PC-9 (cell line): ENCODE measurements at regions not wholly inside any gene's neighbourhood (a gene's known extent, or its start where the extent isn't known, plus 50 kb on each side); places are given as distances from the start of the nearest gene placed in this dataset.

Experiments
- BruUV-seq: library from RNA; stranded (reverse); fragments of 400-500 nt; replicated peaks from 2 replicates; lab custom pipeline; 2021; lab: Mats Ljungman, UMichigan
- CTCF ChIA-PET: fragments of 300-600 bp; sonication (Branson Sonifier 250); formaldehyde crosslinking; loops from one replicate; lab custom pipeline; 2022; ENCODE audit warnings: antibody characterized with exemption; lab: Charles Lee
- POLR2A ChIA-PET: fragments of 300-600 bp; sonication (Branson Sonifier 250); formaldehyde crosslinking; loops from one replicate; lab custom pipeline; 2022; ENCODE audit warnings: antibody characterized with exemption; ENCODE audit not compliant: unreplicated experiment; lab: Charles Lee
- DNase-seq, 2 experiments: peaks; one replicate each; pipeline versions ENCODE4 v3.0.0 to v3.0.0-alpha.2; 2015 to 2022; ENCODE audit warnings: mixed read lengths in 1 of 2
- H2AFZ ChIP-seq: fragments of 200-600 bp; sonication (generic); 2 replicates; pipeline ENCODE4 v1.8.1; 2017; ENCODE audit warnings: antibody characterized with exemption
- H3F3A ChIP-seq: fragments of 200-600 bp; sonication (generic); 2 replicates; pipeline ENCODE4 v1.8.1; 2017; ENCODE audit warnings: antibody characterized with exemption, mild to moderate bottlenecking, low read depth; ENCODE audit not compliant: insufficient read depth
- H3K27ac ChIP-seq: fragments of 200-600 bp; sonication (generic); 2 replicates; pipeline ENCODE4 v1.6.1; 2016; ENCODE audit warnings: mixed run types
- H3K27me3 ChIP-seq: fragments of 200-600 bp; sonication (generic); 2 replicates; pipeline ENCODE4 v1.6.1; 2016; ENCODE audit warnings: low read depth, mixed run types; ENCODE audit not compliant: insufficient read depth
- H3K36me3 ChIP-seq: fragments of 200-600 bp; sonication (generic); 2 replicates; pipeline ENCODE4 v1.6.1; 2016; ENCODE audit warnings: low read depth, mixed run types
- H3K4me1 ChIP-seq: fragments of 200-600 bp; sonication (generic); replicated peaks from 2 replicates; pipeline ENCODE4 v1.6.1; 2016; ENCODE audit warnings: mixed run types; ENCODE audit not compliant: insufficient read depth
- H3K4me2 ChIP-seq: fragments of 200-600 bp; sonication (generic); 2 replicates; pipeline ENCODE4 v1.6.1; 2017; ENCODE audit warnings: mixed run types
- H3K4me3 ChIP-seq: fragments of 200-600 bp; sonication (generic); 2 replicates; pipeline ENCODE4 v1.6.1; 2016; ENCODE audit warnings: mixed run types
- H3K79me2 ChIP-seq: fragments of 200-600 bp; sonication (generic); 2 replicates; pipeline ENCODE4 v1.6.1; 2017; ENCODE audit warnings: low read depth, mixed run types
- H3K9me2 ChIP-seq: fragments of 200-600 bp; sonication (generic); 2 replicates; pipeline ENCODE4 v1.8.1; 2017; ENCODE audit warnings: mild to moderate bottlenecking; ENCODE audit not compliant: insufficient read depth
- H3K9me3 ChIP-seq: fragments of 200-600 bp; sonication (generic); 2 replicates; pipeline ENCODE4 v1.8.1; 2016; ENCODE audit warnings: low read depth; ENCODE audit not compliant: insufficient read depth
- H4K20me1 ChIP-seq: fragments of 200-600 bp; sonication (generic); 2 replicates; pipeline ENCODE4 v1.8.1; 2017; ENCODE audit not compliant: insufficient read depth
- CTCF ChIP-seq: fragments of 200-600 bp; sonication (generic); conservative IDR thresholded peaks from 2 replicates; pipeline ENCODE4 v1.6.1; 2017; ENCODE audit warnings: mixed run types, antibody characterized with exemption, mild to moderate bottlenecking, moderate library complexity
- EZH2 ChIP-seq: fragments of 200-600 bp; sonication (generic); IDR thresholded peaks from 2 replicates; pipeline ENCODE4 v1.8.0; 2017; ENCODE audit warnings: antibody characterized with exemption, low read depth
- intact Hi-C: fragments of 100-400 bp; cut with micrococcal nuclease; formaldehyde crosslinking; loops from one replicate; pipeline ENCODE4 v1.10.0; 2022; ENCODE audit not compliant: unreplicated experiment

DNA sequence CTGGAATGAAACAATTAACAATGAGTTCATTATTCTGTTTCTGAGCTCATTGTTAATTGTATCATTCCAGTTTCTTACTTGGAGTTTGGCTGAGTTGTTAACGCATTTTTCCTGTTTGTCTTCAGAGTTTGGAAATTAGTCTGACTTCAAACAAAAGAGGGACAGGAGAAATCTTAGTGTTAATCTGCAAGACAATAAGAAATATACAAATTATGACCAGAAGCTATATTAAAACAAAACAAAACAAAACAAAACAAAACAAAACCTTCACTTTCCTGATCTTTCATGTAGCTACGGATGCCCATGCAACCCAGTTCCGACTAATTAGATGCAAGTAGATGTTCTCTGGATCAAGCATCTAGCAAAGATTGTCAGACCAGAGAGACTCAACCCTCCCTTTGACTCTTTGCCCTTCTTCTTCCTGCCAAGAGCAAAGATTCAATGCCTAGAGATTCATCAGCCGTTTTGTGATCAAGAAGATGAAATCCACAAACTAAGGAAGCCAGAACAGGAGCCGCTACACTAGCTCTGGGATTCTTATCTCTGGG lies 686.2 kb upstream of the FSHR start:
- Histone ChIP-seq H3K9me3 (no peaks in the 10 kb centered on the region), H3F3A (no peaks in the 10 kb centered on the region), H3K79me2 (no peaks in the 10 kb centered on the region), H4K20me1 (no peaks in the 10 kb centered on the region), H3K4me3 (no peak overlapping the region), H3K4me2 (no peak overlapping the region), H3K27ac (no peak overlapping the region), H2AFZ (no peak overlapping the region), H3K9me2 (no peaks in the 10 kb centered on the region), H3K27me3 (0 out of 2 replicates have a peak, but pooled peaks cover 5% of the 10 kb centered on the region), H3K36me3 (no peaks in the 10 kb centered on the region), H3K4me1 (no peaks in the 10 kb centered on the region)
- CTCF ChIA-PET, result no interaction called here
- BruUV-seq, result no TSS peak
- intact Hi-C loops, result no loop called here
- DNase-seq, result no peak
- TF ChIP-seq CTCF, result no peak
- TF ChIP-seq EZH2, result no peak
- POLR2A ChIA-PET, result no interaction called here

DNA sequence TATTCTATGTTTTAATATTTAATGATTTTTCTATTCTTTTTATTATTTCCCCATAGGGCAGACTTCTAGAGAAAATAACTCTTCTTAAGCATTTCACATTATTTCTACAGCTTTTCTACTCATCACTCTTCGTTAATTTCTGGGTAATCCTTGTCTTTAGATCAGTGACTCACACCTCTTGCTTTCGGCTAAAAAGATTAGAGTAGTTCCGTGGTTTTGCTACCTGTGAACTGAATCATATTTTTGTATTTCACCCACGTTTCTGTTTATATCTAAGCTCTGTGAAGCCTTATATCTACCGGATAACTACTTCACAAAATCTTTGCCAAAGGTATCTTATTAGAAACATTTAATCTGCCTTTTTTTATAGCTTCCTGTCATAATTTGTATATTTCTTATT lies 685.5 kb upstream of the FSHR start:
- DNase-seq, result no peak
- no peak for TF ChIP-seq CTCF
- no peak for TF ChIP-seq EZH2
- no peaks in the 10 kb centered on the region for H3K79me2 ChIP-seq
- no peaks in the 10 kb centered on the region for H4K20me1 ChIP-seq
- no TSS peak for BruUV-seq
- no peaks in the 10 kb centered on the region for H3K9me3 ChIP-seq
- ChIA-PET CTCF (no interaction called here), POLR2A (no interaction called here)
- H3K27ac ChIP-seq, result no peak overlapping the region
- H2AFZ ChIP-seq, result no peak overlapping the region
- H3K9me2 ChIP-seq, result no peaks in the 10 kb centered on the region
- no peaks in the 10 kb centered on the region for H3K36me3 ChIP-seq
- no peaks in the 10 kb centered on the region for H3K4me1 ChIP-seq
- intact Hi-C loops, result no loop called here
- no peaks in the 10 kb centered on the region for H3F3A ChIP-seq
- no peak overlapping the region for H3K4me3 ChIP-seq
- no peak overlapping the region for H3K4me2 ChIP-seq
- H3K27me3 ChIP-seq, result 0 out of 2 replicates have a peak, but pooled peaks cover 5% of the 10 kb centered on the region

DNA sequence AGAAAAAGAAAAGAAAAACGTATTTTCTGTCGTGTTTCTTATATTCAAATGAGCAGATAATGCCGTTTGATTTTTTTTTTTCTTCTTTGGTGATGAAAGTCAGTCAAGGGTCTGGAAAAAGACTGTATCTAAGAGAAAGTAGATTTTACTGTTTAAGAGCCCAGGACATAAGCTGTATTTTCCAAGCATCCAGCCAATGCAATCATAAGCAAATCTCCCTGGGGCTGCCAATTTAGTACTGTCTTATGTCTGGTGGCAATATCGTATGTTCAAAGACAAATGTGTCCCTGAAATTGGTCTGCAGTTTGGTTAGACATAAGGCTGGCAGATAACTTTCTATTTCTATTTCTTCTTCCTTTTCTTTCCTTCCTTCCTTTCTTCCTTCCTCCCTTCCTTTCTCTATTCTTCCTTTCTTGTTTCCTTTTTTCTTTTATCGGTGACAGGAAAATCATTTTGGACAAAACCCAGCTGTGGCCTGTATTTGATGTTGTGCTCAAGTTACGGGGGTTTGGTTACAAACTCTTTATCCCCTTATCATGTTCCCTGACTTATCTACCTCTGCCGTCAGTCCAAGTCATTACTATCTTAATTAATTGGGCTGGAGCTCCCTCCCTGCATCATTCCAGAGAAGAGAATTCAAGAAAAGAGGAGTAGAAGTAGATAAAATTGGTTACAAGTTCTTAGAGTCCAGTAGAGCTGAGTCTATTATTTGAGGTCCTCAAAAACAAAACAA lies 683.4 kb upstream of the FSHR start:
- Histone ChIP-seq H4K20me1 (no peaks in the 10 kb centered on the region), H3K4me1 (no peaks in the 10 kb centered on the region), H3K27me3 (0 out of 2 replicates have a peak, but pooled peaks cover 5% of the 10 kb centered on the region), H3K27ac (no peak overlapping the region), H3K36me3 (no peaks in the 10 kb centered on the region), H3K4me2 (no peak overlapping the region), H3K9me2 (no peaks in the 10 kb centered on the region), H3K9me3 (no peaks in the 10 kb centered on the region), H3F3A (no peaks in the 10 kb centered on the region), H3K79me2 (no peaks in the 10 kb centered on the region), H3K4me3 (no peak overlapping the region), H2AFZ (no peak overlapping the region)
- no peak for TF ChIP-seq EZH2
- no peak for TF ChIP-seq CTCF
- ChIA-PET POLR2A (no interaction called here), CTCF (no interaction called here)
- intact Hi-C loops, result no loop called here
- no TSS peak for BruUV-seq
- DNase-seq, result no peak
